Liver (tissue), 2 donors: ENCODE measurements at regions not wholly inside any gene's neighbourhood (a gene's known extent, or its start where the extent isn't known, plus 50 kb on each side); places are given as distances from the start of the nearest gene placed in this dataset.

ENCODE experiments used
- CTCF ChIP-seq: fragments of 150-350 bp; IDR thresholded peaks from 2 replicates; pipeline ENCODE4 v1.5.1; 2017; ENCODE audit warnings: improper control_type of control experiment, low read depth, low read length; ENCODE audit not compliant: missing input control
- MAX ChIP-seq: IDR thresholded peaks from 2 replicates; pipeline ENCODE4 v1.6.1; 2016; ENCODE audit warnings: antibody characterized with exemption
- YY1 ChIP-seq: IDR thresholded peaks from 2 replicates; pipeline ENCODE4 v1.6.1; 2016; ENCODE audit warnings: antibody characterized with exemption, mild to moderate bottlenecking
- TF ChIP-seq, protein P1 (sequence below): IDR thresholded peaks from 2 replicates; pipeline ENCODE4 v1.6.1; 2016; ENCODE audit warnings: antibody characterized with exemption, mild to moderate bottlenecking
- donor health status: healthy.

DNA sequence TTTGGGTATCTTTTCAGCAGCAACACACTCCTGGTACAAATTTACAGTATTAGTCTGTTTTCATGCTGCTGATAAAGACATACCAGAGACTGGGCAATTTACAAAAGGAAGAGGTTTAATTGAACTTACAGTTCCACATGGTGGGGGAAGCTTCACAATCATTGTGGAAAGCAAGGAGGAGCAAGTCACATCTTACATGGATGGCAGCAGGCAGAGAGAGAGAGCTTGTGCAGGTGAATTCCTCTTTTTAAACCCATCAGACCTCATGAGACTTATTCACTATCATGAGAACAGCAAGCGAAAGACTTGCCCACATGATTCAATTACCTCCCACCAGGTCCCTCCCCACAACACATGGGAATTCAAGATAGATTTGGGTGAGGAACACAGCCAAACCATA, 124.5 kb downstream of the TPR start:
- TF ChIP-seq CTCF (no peak), MAX (no peak), YY1 (no peak)
- TF ChIP-seq, protein P1, sequence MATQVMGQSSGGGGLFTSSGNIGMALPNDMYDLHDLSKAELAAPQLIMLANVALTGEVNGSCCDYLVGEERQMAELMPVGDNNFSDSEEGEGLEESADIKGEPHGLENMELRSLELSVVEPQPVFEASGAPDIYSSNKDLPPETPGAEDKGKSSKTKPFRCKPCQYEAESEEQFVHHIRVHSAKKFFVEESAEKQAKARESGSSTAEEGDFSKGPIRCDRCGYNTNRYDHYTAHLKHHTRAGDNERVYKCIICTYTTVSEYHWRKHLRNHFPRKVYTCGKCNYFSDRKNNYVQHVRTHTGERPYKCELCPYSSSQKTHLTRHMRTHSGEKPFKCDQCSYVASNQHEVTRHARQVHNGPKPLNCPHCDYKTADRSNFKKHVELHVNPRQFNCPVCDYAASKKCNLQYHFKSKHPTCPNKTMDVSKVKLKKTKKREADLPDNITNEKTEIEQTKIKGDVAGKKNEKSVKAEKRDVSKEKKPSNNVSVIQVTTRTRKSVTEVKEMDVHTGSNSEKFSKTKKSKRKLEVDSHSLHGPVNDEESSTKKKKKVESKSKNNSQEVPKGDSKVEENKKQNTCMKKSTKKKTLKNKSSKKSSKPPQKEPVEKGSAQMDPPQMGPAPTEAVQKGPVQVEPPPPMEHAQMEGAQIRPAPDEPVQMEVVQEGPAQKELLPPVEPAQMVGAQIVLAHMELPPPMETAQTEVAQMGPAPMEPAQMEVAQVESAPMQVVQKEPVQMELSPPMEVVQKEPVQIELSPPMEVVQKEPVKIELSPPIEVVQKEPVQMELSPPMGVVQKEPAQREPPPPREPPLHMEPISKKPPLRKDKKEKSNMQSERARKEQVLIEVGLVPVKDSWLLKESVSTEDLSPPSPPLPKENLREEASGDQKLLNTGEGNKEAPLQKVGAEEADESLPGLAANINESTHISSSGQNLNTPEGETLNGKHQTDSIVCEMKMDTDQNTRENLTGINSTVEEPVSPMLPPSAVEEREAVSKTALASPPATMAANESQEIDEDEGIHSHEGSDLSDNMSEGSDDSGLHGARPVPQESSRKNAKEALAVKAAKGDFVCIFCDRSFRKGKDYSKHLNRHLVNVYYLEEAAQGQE: no peak
